ENCODE measurements at regions not wholly inside any gene's neighbourhood (a gene's known extent, or its start where the extent isn't known, plus 50 kb on each side); places are given as distances from the start of the nearest gene placed in this dataset.

GRCh38 chr4:61079976-61080375 lies 120.2 kb upstream of the ADGRL3 start:
- Histone ChIP-seq H4K20me1 (replicated peaks in 1 of 2; ENCODE audit: control insufficient read depth in 1 of 2, insufficient read depth in 2 of 2, low read length in 2 of 2) (no peaks in the 10 kb centered on the region), H2AFZ (ENCODE audit: low read length) (no peak overlapping the region), H2BK12ac (ENCODE audit: low read depth, low read length) (no peak overlapping the region), H2BK120ac (replicated peaks; ENCODE audit: low read depth, low read length) (no peak overlapping the region), H3K27me3 (replicated peaks in 1 of 4; ENCODE audit: control insufficient read depth in 3 of 4, extremely low read depth in 1 of 4, insufficient read depth in 3 of 4, low read length in 3 of 4) (no peaks in the 10 kb centered on the region), H3K4ac (replicated peaks; ENCODE audit: insufficient read length, low read depth, low read length) (no peak overlapping the region), H2BK5ac (ENCODE audit: low read depth, low read length) (no peak overlapping the region), H3K79me2 (ENCODE audit: control insufficient read depth in 1 of 2, insufficient read depth in 2 of 2, low read length in 2 of 2) (no peaks in the 10 kb centered on the region), H3K4me1 (replicated peaks in 1 of 4; ENCODE audit: control insufficient read depth in 3 of 4, insufficient read depth in 4 of 4, low read length in 3 of 4) (no peaks in the 10 kb centered on the region), H3K18ac (ENCODE audit: extremely low read depth, low read length) (no peak overlapping the region), H2BK20ac (ENCODE audit: low read length) (no peak overlapping the region), H4K5ac (ENCODE audit: insufficient read length, low read depth, low read length) (no peak overlapping the region), H3K4me3 (ENCODE audit: extremely low read depth in 1 of 4, insufficient read depth in 2 of 4, low read depth in 3 of 4, low read length in 4 of 4) (no peak overlapping the region), H3K23ac (ENCODE audit: insufficient read length) (no peak overlapping the region), H2BK15ac (ENCODE audit: low read length) (no peak overlapping the region), H3K56ac (replicated peaks; ENCODE audit: insufficient read length, low read depth, low read length) (no peak overlapping the region), H3K36me3 (ENCODE audit: control insufficient read depth in 2 of 4, insufficient read depth in 4 of 4, low read length in 3 of 4) (no peaks in the 10 kb centered on the region), H3K14ac (ENCODE audit: insufficient read length) (no peak overlapping the region), H3K9me3 (ENCODE audit: insufficient read depth in 2 of 2, low read depth in 1 of 2, low read length in 1 of 2) (no peaks in the 10 kb centered on the region), H3K79me1 (ENCODE audit: low read depth, low read length) (no peaks in the 10 kb centered on the region), H3K9ac (replicated peaks in 1 of 4; ENCODE audit: extremely low read depth in 1 of 4, low read depth in 3 of 4, low read length in 3 of 4) (no peak overlapping the region), H3K4me2 (ENCODE audit: insufficient read depth in 1 of 2, low read depth in 2 of 2, low read length in 2 of 2) (no peak overlapping the region), H4K8ac (ENCODE audit: extremely low read depth, insufficient read depth, low read length) (no peak overlapping the region), H2AK5ac (ENCODE audit: low read depth, low read length) (no peak overlapping the region), H4K91ac (replicated peaks; ENCODE audit: insufficient read length, low read length) (no peak overlapping the region), H3K23me2 (ENCODE audit: low read depth, low read length) (no peaks in the 10 kb centered on the region), H3K27ac (ENCODE audit: low read depth, low read length) (no peak overlapping the region)
- DNase-seq (ENCODE audit: low read depth in 1 of 2, low spot score in 2 of 2) (no peak), FAIRE-seq (no peak)
- no peak for TF ChIP-seq NANOG (IDR thresholded peaks at IDR 0.05; ENCODE audit: insufficient read depth, low read depth, low read length, poor library complexity, severe bottlenecking)
- no peak for TF ChIP-seq JUN (IDR thresholded peaks at IDR 0.05; ENCODE audit: low read depth, low read length)
- no peak for TF ChIP-seq KDM5A (IDR thresholded peaks at IDR 0.05; ENCODE audit: low read length)
- WGBS, 2 experiments (ENCODE audit: extremely low coverage in 1 of 2, insufficient coverage in 1 of 2, insufficient read length in 1 of 2, insufficient replicate concordance in 2 of 2, low coverage in 1 of 2, low lambda C conversion rate in 2 of 2, missing lambda C conversion rate in 1 of 2), result 87% methylated on average over 2 of the region's 2 CpGs; no CpG with 5 or more reads in 1 of the 2 experiments
- CTCF ChIA-PET (ENCODE audit: partially characterized antibody), result interaction anchor here (1.0 kb wide), 1 partner anchor 12 kb away, joined by 3 read pairs; no protein-coding TSS in a partner anchor
- POLR2A ChIA-PET (ENCODE audit: partially characterized antibody), result no interaction called here
